H1 (cell line): ENCODE measurements at regions not wholly inside any gene's neighbourhood (a gene's known extent, or its start where the extent isn't known, plus 50 kb on each side); places are given as distances from the start of the nearest gene placed in this dataset.

Experiments
- CHD1 ChIP-seq: IDR thresholded peaks from 2 replicates; pipeline ENCODE4 v1.6.1; 2012; ENCODE audit warnings: low read depth, low read length, improper control_type of control experiment
- KDM1A ChIP-seq: fragments of 200-600, 300-600 bp; sonication (generic); IDR thresholded peaks from 2 replicates; pipeline ENCODE4 v1.7.1; 2016; ENCODE audit warnings: mild to moderate bottlenecking, low read length, borderline replicate concordance
- KDM4A ChIP-seq: IDR thresholded peaks from one replicate; pipeline ENCODE4 v1.7.1; 2012; ENCODE audit warnings: low read depth, mild to moderate bottlenecking, moderate library complexity, low read length, inconsistent platforms; ENCODE audit not compliant: severe bottlenecking
- MAFK ChIP-seq: IDR thresholded peaks from 2 replicates; pipeline ENCODE4 v1.6.1; 2012; ENCODE audit warnings: low read depth, mild to moderate bottlenecking, improper control_type of control experiment, low read length
- RFX5 ChIP-seq: IDR thresholded peaks from 2 replicates; pipeline ENCODE4 v1.6.1; 2011; ENCODE audit warnings: low read depth, low read length, improper control_type of control experiment, borderline replicate concordance
- RXRA ChIP-seq: IDR thresholded peaks from 2 replicates; pipeline ENCODE4 v1.6.1; 2011; ENCODE audit warnings: low read depth, mild to moderate bottlenecking, low read length, moderate library complexity; ENCODE audit not compliant: insufficient read depth
- SIRT6 ChIP-seq: IDR thresholded peaks from one replicate; pipeline ENCODE4 v1.7.1; 2012; ENCODE audit warnings: low read length, inconsistent platforms

DNA sequence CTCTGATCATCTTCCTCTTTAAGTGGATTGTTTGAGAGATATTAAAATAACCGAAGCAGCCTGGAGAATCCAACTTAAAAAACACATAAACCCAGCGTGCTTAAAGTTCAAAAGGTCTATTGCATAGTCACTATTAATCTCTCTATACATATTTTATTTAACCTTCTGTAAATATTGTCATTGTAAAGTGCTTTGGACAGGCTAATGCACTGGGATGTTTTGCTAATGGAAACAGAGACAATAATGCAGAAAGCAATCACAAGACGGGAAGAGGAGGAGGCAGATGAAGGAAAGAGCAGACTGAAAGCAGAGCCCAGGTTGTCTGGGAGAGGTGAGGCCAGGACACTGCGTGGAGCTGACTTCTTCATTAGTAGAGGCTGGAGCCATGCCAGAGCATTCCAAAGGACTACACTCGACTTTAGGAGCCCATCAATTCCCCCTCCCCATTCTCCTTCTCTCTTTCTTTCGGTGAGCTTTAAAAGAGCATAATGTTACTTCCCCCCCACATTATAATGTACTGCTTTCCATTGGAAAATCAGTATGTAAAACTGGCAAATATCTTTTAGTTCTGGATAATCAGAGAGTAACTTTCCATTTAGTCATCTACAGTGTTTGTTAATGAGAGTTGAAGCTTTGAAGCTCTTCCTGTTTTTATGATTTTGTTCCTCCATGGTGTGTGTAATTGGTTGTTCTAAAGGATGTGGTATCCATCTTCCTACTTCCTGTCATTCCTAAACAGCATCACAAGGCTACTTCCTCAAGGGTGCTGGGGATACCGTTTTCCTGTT lies 307.3 kb upstream of the MPDZ start (continued):
- TF ChIP-seq RXRA (no peak), CHD1 (no peak), KDM1A (no peak), MAFK (no peak), RFX5 (no peak), SIRT6 (no peak), KDM4A (no peak)
